C1 segment of cervical spinal cord (tissue), 14 donors: ENCODE measurements at regions not wholly inside any gene's neighbourhood (a gene's known extent, or its start where the extent isn't known, plus 50 kb on each side); places are given as distances from the start of the nearest gene placed in this dataset.

Source experiments
- DNase-seq, 14 donors: peaks; one replicate each; lab custom pipeline; 2025; lab: John Stamatoyannopoulos, UW

- DNase-seq: no peak
Measured at GRCh38 chr14:100658181-100658886, 68.4 kb upstream of the DLK1 start.

- no peak for DNase-seq
Measured at GRCh38 chr14:100659345-100660001, 67.2 kb upstream of the DLK1 start.

GRCh38 chr14:100660498-100660881, 66.2 kb upstream of the DLK1 start:
- DNase-seq: no peak

GRCh38 chr14:100660882-100661635, 65.6 kb upstream of the DLK1 start:
- no peak for DNase-seq

- DNase-seq: peak in 8 of 14 donors; percentile 2 to 63 (median 15)
Measured at GRCh38 chr14:100662879-100663760, 63.6 kb upstream of the DLK1 start.

- no peak for DNase-seq
Measured at GRCh38 chr14:100663761-100664052, 63.0 kb upstream of the DLK1 start.

GRCh38 chr14:100664231-100664630, 62.5 kb upstream of the DLK1 start:
- no peak for DNase-seq

- DNase-seq: no peak
Measured at GRCh38 chr14:100664841-100665510, 61.7 kb upstream of the DLK1 start.

- peak in 4 of 14 donors; percentile 3 to 26 (median 14) for DNase-seq
Measured at GRCh38 chr14:100665511-100666032, 61.1 kb upstream of the DLK1 start.

- no peak for DNase-seq
Measured at GRCh38 chr14:100666403-100666802, 60.3 kb upstream of the DLK1 start.

GRCh38 chr14:100666851-100667250, 59.8 kb upstream of the DLK1 start:
- DNase-seq: no peak

GRCh38 chr14:100667656-100668055, 59.0 kb upstream of the DLK1 start:
- DNase-seq: no peak

GRCh38 chr14:100668352-100668751, 58.3 kb upstream of the DLK1 start:
- DNase-seq: no peak

- no peak for DNase-seq
Measured at GRCh38 chr14:100669011-100669412, 57.7 kb upstream of the DLK1 start.

GRCh38 chr14:100669468-100669867, 57.2 kb upstream of the DLK1 start:
- peak in 1 of 14 donors; percentile 6 for DNase-seq

GRCh38 chr14:100670017-100670752, 56.5 kb upstream of the DLK1 start:
- no peak for DNase-seq

GRCh38 chr14:100670753-100671049, 56.0 kb upstream of the DLK1 start:
- no peak for DNase-seq

GRCh38 chr14:100671386-100671901, 55.2 kb upstream of the DLK1 start:
- no peak for DNase-seq

GRCh38 chr14:100671906-100672305, 54.8 kb upstream of the DLK1 start:
- DNase-seq: no peak

- no peak for DNase-seq
Measured at GRCh38 chr14:100673085-100673806, 53.4 kb upstream of the DLK1 start.
